AML-193 (cell line): ENCODE measurements at regions not wholly inside any gene's neighbourhood (a gene's known extent, or its start where the extent isn't known, plus 50 kb on each side); places are given as distances from the start of the nearest gene placed in this dataset.

ENCODE experiments used
- DNase-seq, 2 experiments: peaks; one replicate each; lab custom pipeline; 2025; lab: John Stamatoyannopoulos, UW

- DNase-seq, result no peak
Observed at GRCh38 chr11:92477686-92478085, 253.1 kb downstream of the FAT3 start.

- no peak for DNase-seq
Observed at GRCh38 chr11:92480499-92480898, 255.9 kb downstream of the FAT3 start.

GRCh38 chr11:92482492-92483060 lies 258.0 kb downstream of the FAT3 start:
- DNase-seq, result no peak

- DNase-seq, result no peak
Observed at GRCh38 chr11:92484570-92484969, 260.0 kb downstream of the FAT3 start.

GRCh38 chr11:92489826-92490399 lies 265.3 kb downstream of the FAT3 start:
- no peak for DNase-seq

- DNase-seq, result no peak
Observed at GRCh38 chr11:92492372-92492771, 267.8 kb downstream of the FAT3 start.

GRCh38 chr11:92495107-92495793 lies 270.6 kb downstream of the FAT3 start:
- DNase-seq, result no peak

- DNase-seq, result no peak
Observed at GRCh38 chr11:92500453-92500852, 275.8 kb downstream of the FAT3 start.

GRCh38 chr11:92501066-92501739 lies 276.6 kb downstream of the FAT3 start:
- DNase-seq, result no peak

GRCh38 chr11:92504004-92504403 lies 279.4 kb downstream of the FAT3 start:
- no peak for DNase-seq

GRCh38 chr11:92504534-92504933 lies 279.9 kb downstream of the FAT3 start:
- no peak for DNase-seq

- DNase-seq, result no peak
Observed at GRCh38 chr11:92505689-92506088, 281.1 kb downstream of the FAT3 start.

- no peak for DNase-seq
Observed at GRCh38 chr11:92506809-92507336, 282.3 kb downstream of the FAT3 start.

GRCh38 chr11:92510591-92510990 lies 286.0 kb downstream of the FAT3 start:
- no peak for DNase-seq

GRCh38 chr11:92511522-92512203 lies 287.0 kb downstream of the FAT3 start:
- no peak for DNase-seq

GRCh38 chr11:92512204-92512569 lies 287.6 kb downstream of the FAT3 start:
- DNase-seq, result no peak

GRCh38 chr11:92523611-92524010 lies 299.0 kb downstream of the FAT3 start:
- DNase-seq, result no peak

GRCh38 chr11:92524542-92524941 lies 299.9 kb downstream of the FAT3 start:
- DNase-seq, result no peak

GRCh38 chr11:92527467-92527866 lies 302.8 kb downstream of the FAT3 start:
- DNase-seq, result no peak

GRCh38 chr11:92528001-92528400 lies 303.4 kb downstream of the FAT3 start:
- DNase-seq, result no peak

- no peak for DNase-seq
Observed at GRCh38 chr11:92531065-92531739, 306.6 kb downstream of the FAT3 start.
